Coronary artery (tissue), 2 donors: ENCODE measurements at regions not wholly inside any gene's neighbourhood (a gene's known extent, or its start where the extent isn't known, plus 50 kb on each side); places are given as distances from the start of the nearest gene placed in this dataset.
"Not testable (repeated sequence)": the region's sequence is repeated elsewhere in the genome, so short reads cannot be mapped to it uniquely, and the experiment has no call there.

Experiments
- DNase-seq: peaks from one replicate; pipeline ENCODE4 v3.0.0-alpha.2; 2017; ENCODE audit warnings: low spot score
- H3K27ac ChIP-seq, 2 donors: fragments of 200-600 bp; sonication (generic); one replicate each; pipeline ENCODE4 v1.5.1; 2016 to 2019
- H3K4me3 ChIP-seq: fragments of 200-600 bp; sonication (generic); 2 replicates; pipeline ENCODE4 v1.5.1; 2016; ENCODE audit warnings: mild to moderate bottlenecking, moderate library complexity
- CTCF ChIP-seq: fragments of 200-600 bp; sonication (generic); IDR thresholded peaks from one replicate; pipeline ENCODE4 v1.5.1; 2019; ENCODE audit warnings: antibody characterized with exemption

GRCh38 chrX:110920991-110921390, 125.4 kb upstream of the CHRDL1 start:
- no peak overlapping the region for H3K27ac ChIP-seq
- no peak for DNase-seq
- H3K4me3 ChIP-seq: no peak overlapping the region
- no peak for TF ChIP-seq CTCF

- Histone ChIP-seq H3K4me3 (no peak overlapping the region), H3K27ac (no peak overlapping the region)
- no peak for TF ChIP-seq CTCF
- DNase-seq: no peak
Observed at GRCh38 chrX:110915570-110915969, 120.0 kb upstream of the CHRDL1 start.

GRCh38 chrX:110915111-110915510, 119.5 kb upstream of the CHRDL1 start:
- DNase-seq: no peak
- Histone ChIP-seq H3K27ac (no peak overlapping the region), H3K4me3 (no peak overlapping the region)
- no peak for TF ChIP-seq CTCF

- Histone ChIP-seq H3K4me3 (no peak overlapping the region), H3K27ac (no peak overlapping the region)
- no peak for DNase-seq
- TF ChIP-seq CTCF: no peak
Observed at GRCh38 chrX:110914281-110914680, 118.7 kb upstream of the CHRDL1 start.

- not testable (repeated sequence) for DNase-seq, H3K4me3 ChIP-seq, H3K27ac ChIP-seq
Observed at GRCh38 chrX:110904747-110905146, 109.1 kb upstream of the CHRDL1 start.

- TF ChIP-seq CTCF: no peak
- no peak overlapping the region for H3K27ac ChIP-seq
- no peak overlapping the region for H3K4me3 ChIP-seq
- DNase-seq: no peak
Observed at GRCh38 chrX:110881971-110882370, 86.4 kb upstream of the CHRDL1 start.

- no peak for DNase-seq
- no peak for TF ChIP-seq CTCF
- Histone ChIP-seq H3K4me3 (no peak overlapping the region), H3K27ac (no peak overlapping the region)
Observed at GRCh38 chrX:110877326-110877725, 81.7 kb upstream of the CHRDL1 start.

- no peak for TF ChIP-seq CTCF
- Histone ChIP-seq H3K4me3 (no peak overlapping the region), H3K27ac (no peak overlapping the region)
- no peak for DNase-seq
Observed at GRCh38 chrX:110871839-110872238, 76.2 kb upstream of the CHRDL1 start.
